HG03196 (cell line): ENCODE measurements at regions not wholly inside any gene's neighbourhood (a gene's known extent, or its start where the extent isn't known, plus 50 kb on each side); places are given as distances from the start of the nearest gene placed in this dataset.

Experiments used
- ATAC-seq: cut with Tn5 transposase; IDR thresholded peaks from one replicate; pipeline ENCODE4 v1.9.1; 2021; ENCODE audit not compliant: unreplicated experiment

- ATAC-seq = no peak
Observed at GRCh38 chr3:44074181-44074580, 167.5 kb upstream of the TOPAZ1 start.

DNA sequence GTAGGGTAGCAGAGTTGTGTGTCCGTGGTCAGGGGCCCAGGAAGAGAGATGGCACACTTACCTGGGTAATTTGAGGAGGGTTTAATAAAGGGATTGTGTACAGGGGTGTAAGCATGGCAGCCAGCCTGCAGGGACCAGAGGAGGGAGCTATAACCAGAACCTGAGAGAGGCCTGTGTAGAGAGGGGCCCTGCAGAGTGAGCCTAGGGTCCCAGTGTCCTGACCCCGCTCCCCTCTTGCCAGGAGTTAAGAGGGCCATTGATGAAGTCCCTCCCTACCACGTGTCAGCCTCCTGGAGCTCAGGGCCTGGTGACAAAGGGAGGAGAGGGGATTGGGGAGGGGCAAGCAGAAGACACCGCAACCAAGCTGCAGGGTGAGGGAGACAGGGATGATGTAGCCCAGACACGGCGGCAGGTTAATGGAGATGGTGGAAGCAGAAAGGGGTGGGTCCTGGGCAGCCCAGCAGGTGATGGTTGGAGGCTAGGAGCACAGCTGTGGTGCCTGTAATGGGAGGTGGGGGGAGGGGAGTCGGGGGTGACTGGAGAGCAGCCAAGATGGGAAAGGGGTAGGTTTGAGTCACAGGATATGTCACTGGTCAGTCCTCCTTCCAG is 165.4 kb upstream of the TOPAZ1 start:
- ATAC-seq = no peak

GRCh38 chr3:44077267-44077666 is 164.4 kb upstream of the TOPAZ1 start:
- no peak for ATAC-seq

GRCh38 chr3:44078863-44079262 is 162.8 kb upstream of the TOPAZ1 start:
- no peak for ATAC-seq

- ATAC-seq = no peak
Observed at GRCh38 chr3:44079916-44080315, 161.8 kb upstream of the TOPAZ1 start.

DNA sequence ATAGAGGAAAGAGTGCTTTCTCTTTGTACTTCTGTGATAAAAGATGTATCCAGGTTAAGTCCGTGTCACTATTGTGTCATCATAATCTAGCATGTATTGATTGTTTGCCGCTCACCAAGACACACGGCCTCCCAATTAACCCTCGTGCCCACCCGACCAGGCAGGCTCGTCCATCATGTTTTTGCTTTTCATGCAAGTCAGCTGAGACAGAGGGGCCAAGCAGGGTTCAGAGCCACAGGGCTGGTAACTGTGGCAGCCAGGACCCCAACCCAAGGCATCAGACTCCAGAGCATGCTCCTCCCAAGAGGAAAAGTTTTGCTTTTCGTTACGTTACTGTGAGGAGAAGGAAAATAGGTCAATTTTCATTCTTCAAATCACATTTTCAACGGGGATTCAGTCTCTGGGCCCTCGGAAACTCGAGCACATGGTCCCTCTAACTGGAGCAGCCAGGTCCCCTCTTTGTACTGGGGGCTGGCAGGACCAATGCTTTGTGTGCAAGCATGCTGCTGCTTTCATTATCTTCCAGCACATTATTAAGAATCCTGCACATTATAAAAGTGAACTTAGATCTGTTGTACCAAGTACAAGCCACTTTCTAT is 161.1 kb upstream of the TOPAZ1 start:
- ATAC-seq = no peak

- no peak for ATAC-seq
Observed at GRCh38 chr3:44090036-44090435, 151.7 kb upstream of the TOPAZ1 start.

DNA sequence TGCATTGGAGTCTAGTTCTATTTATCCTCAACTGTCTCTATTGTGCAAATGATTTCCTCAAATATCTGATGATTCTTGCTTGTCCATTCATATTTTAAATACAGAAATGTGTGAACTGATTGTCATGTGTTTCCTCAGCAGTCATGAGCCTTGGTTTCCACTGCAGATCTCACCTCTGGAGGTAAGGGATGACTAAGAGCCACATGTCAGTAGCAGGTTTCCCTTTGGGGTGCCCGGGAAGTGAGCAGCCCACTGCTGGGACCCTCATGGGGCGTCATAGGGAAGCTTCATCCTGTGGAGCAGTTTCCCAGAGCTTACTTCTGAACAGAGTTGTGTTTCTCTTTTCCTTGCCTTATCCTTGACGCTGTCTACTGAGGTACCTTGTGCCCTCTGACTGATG is 149.2 kb upstream of the TOPAZ1 start:
- no peak for ATAC-seq

DNA sequence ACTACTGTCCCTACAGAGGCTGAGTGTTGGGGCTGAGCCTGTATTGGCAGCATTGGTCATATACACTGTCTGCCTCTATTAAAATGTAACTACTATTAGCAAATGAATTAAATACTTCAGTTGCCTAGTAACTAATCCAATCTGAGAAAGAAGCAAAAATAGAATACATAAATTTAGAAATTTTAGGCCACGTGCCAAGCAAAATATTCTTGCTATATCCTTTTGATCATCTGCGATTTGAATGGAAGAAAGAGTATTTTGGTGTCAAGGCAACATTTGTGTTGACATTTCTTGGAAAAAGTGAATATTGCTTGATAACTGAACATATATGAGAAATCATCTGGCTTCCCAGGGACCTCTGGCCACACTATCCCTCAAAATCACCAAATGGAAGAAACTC is 148.2 kb upstream of the TOPAZ1 start:
- ATAC-seq = no peak

- ATAC-seq = no peak
Observed at GRCh38 chr3:44098656-44099415, 142.8 kb upstream of the TOPAZ1 start.

DNA sequence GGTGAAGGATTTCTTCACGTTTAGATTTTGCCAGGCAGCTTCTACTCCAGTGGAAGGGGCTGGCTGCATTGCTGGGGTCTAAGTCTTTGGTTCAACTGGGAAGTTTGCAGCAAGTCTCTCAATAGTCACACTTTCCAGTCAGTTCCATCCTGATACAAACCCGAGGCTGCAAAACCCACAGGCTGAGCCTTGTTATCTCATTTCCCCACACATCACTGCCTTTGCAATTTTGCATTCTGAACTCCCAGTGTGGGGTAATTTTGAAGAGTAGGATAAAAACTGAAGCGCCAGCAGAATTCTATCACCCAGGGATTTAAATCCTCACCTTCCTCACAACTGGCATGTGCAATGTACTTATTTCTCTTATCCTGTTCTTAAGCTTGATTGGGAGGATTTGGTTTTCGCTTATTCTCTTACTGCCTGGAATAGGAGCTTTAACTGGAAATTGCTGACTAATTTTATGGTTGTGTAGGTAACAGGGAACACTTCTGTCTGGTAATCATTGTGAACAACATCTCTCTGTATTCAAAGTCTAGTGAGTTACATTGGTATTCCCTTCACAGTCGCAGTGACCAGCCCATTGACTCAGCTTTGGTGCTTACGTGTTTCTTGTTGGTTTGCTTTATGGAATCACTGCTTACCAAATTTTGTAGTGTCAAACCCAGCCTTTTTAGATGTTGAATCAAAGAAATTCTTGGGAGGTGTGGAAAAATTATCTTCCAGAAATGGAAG is 142.0 kb upstream of the TOPAZ1 start:
- ATAC-seq = no peak

DNA sequence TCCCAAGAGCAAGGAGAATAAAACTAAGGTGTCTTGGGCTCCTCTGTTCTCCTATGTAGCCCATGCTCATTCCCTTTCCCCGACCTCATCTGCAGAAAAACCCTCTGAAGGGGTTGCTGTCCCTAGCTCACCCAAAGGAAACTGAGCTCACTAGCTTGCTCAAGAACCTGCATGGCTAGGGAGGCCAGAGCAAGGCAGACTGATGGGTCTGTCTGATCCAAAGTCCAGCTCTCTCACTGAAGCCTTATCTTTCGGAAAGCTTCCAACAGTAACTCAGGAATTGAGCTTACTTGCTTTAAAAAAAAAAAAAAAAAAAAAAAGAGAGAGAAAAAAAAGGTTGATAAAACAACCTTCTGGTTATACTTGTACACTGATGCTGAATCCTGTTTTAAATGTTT is 141.4 kb upstream of the TOPAZ1 start:
- ATAC-seq = no peak

DNA sequence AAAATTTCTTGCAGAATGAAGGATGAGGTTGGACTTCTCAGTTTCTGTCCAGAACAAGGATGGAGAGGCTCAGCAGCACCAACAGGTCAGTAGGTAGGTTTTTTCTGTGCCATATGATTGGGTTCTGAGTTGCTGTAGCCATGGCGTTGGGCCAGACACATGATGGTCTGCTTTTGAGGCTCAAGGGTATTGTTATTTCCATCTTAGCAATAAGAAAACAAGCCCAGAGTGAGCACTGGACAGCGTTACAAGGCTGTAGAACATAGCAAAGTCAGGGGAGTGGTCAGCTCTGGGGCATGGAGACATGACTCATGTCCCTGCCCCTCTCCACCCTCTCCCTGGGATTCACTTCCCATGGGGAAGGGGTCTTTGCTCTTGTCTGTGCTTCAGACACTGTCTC is 137.6 kb upstream of the TOPAZ1 start:
- no peak for ATAC-seq

DNA sequence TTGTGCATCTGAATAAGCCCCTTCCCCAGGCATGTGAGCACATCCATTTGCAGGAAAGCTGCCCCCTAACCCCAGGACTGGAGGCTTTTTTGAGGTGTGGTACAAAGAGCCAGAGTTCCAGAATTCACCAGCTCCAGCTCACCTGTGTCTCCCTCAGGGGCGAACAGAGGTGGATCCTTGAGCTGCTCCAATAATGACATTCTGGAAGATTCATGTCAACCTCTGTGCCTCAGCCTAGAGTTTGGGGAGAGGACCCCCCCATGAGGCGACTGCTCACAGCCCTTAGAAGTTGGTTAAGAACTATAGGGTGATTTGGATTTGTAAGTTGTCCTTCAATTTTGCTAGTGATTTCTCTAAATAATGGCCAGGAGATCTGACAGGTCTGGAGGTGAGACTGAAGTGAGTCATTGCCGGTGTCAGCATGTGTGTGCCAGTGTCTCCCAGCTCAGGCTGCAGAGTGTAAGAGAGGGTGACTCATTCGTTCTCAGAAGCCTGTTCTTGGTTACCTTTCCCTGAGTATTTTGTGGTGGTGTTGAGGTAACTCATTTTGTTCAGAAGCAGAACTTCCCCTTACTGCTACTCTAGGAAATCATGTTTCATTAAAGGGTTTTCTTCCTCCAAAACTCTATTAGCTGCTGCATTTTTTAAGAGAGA is 136.9 kb upstream of the TOPAZ1 start:
- ATAC-seq = peak; percentile 96

DNA sequence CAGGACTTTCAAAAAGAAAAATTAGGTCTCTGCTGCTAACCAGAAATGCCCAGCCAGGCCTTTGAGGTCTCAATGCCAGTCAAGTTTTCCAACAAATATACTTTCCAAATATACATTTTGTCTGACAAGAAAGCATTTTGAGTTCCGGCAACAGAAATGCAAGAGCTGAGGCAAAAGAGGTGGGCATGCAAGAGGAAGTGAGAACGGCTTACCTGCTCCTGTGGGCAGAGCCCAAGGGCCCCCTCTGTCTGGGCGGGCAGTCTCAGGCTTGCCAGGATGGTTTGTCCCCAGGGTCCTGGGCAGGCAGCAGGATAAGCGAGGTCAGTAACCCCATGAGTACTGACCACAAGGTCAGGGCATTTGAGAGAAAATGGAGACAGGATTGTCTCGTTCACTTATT is 136.1 kb upstream of the TOPAZ1 start:
- no peak for ATAC-seq

GRCh38 chr3:44106756-44107155 is 134.9 kb upstream of the TOPAZ1 start:
- no peak for ATAC-seq

DNA sequence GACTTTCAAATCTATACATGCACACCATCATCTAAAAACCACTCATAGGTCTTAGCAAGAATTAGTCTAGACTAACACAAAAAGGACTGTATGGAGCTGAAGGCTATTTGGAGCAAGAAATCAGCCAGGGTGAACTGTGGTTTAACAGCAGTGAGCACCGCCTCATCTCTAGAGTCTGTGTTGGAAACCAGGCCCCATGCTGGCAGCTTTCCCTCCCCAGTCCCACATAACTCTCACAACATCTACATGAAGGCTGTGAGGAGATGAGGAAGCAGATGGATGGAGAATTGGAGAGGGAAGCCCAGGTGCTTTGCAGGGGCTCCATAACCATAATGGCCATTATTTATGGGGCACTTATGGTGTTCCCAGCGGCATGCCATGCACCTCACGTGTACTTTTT is 133.2 kb upstream of the TOPAZ1 start:
- no peak for ATAC-seq

GRCh38 chr3:44109771-44110361 is 131.8 kb upstream of the TOPAZ1 start:
- no peak for ATAC-seq

GRCh38 chr3:44110648-44111047 is 131.0 kb upstream of the TOPAZ1 start:
- ATAC-seq = no peak

- ATAC-seq = no peak
Observed at GRCh38 chr3:44111482-44111881, 130.2 kb upstream of the TOPAZ1 start.

- ATAC-seq = no peak
Observed at GRCh38 chr3:44114142-44114541, 127.5 kb upstream of the TOPAZ1 start.
